HPDE6-E6E7 (cell line): ENCODE measurements at regions not wholly inside any gene's neighbourhood (a gene's known extent, or its start where the extent isn't known, plus 50 kb on each side); places are given as distances from the start of the nearest gene placed in this dataset.

Source experiments
- DNase-seq: peaks from one replicate; pipeline ENCODE4 v3.0.0; 2011; ENCODE audit warnings: missing footprints; ENCODE audit errors: extremely low spot score

DNA sequence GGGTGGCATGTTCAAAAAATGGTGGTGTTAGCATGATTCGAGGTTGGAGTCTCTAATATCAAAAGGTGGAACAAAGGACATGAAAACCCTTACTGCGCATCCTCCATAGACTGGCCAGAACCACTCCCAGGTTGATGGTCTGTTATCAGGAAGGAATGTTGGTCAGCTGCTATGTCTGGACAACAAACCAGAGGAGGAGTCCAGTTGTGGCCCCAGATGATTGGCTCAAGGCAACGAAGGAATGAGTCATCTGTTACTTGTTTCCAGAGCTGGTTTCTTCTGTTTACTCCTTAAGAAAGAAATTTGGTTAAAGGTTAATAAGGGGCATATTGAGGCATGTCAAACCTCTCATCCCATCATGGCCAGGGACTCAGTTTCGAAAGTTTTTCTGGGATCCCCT is 56.8 kb upstream of the GRIA4 start:
- DNase-seq = peak; percentile 1

- DNase-seq = no peak
These were observed 61.5 kb upstream of the GRIA4 start for GRCh38 chr11:105548359-105548758.

DNA sequence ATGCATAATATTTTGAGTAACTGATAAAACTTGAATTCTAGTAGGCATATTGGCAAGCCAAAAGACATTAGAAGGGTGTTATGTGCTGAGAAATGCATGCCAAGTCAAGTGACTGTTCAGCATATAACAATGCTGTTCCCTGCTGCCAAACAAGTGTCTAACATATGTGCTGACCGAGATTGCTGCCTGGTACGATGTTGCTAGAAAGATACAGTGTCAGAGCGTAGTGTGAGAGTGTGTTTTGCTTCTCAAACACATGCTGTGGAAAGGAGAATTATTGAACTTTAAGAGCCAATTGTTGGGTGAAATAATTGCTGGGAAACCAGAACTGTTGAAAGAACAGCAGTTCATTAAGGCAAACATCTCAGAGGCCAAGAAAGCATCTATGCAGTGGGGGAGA is 71.3 kb upstream of the GRIA4 start:
- DNase-seq = no peak

GRCh38 chr11:105537531-105537930 is 72.3 kb upstream of the GRIA4 start:
- DNase-seq = no peak

- no peak for DNase-seq
These were observed 85.6 kb upstream of the GRIA4 start for GRCh38 chr11:105524286-105524685.

- no peak for DNase-seq
These were observed 89.0 kb upstream of the GRIA4 start for GRCh38 chr11:105520706-105521345.

DNA sequence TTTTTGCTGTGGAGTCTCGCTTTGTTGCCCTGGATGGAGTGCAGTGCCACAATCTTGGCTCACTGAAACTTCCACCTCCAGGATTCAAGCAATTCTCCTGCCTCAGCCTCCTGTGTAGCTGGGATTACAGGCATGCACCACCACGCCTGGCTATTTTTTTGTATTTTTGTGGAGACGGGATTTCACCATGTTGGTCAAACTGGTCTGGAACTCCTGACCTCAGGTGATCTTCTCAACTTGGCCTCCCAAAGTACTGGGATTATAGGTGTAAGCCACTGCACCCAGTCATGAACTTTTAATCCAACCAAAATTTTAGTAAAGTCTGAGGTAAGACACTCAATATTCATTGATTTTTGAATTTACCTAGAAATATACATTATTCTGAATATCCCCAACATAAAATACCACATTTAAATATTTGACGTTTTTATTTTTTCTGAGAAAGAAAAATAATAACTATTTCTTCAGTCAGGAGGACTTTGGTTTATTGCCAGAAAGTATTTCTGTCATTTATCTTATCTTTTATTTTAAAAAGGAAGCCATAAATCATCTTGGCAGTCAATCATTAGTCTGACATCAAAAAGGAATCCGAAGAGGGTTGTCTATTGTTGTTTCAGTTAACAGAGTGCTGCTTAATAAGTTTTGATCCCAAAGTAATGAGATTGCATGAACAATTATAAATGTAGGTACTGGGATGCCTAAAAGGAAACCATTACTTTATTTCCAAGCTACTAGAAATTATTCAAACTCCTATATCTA is 102.2 kb upstream of the GRIA4 start:
- no peak for DNase-seq

DNA sequence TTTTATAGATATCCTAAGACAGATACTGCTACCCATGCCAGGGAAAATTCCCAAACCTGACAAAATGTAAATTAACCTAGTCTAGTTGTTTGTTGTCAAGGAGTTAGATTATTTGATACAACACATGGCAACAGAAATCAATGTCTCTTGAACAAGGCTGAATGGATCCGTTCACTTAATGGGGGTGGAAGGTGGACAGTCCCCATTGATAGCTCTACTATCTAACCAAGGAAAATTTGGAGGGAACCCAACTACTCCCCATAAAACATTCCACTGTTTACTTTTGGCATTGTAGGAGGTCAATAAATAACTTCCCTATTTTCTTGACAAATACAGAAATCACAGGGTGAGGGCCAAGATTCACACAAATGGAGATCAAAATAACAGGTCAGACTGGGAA is 117.9 kb upstream of the GRIA4 start:
- no peak for DNase-seq

DNA sequence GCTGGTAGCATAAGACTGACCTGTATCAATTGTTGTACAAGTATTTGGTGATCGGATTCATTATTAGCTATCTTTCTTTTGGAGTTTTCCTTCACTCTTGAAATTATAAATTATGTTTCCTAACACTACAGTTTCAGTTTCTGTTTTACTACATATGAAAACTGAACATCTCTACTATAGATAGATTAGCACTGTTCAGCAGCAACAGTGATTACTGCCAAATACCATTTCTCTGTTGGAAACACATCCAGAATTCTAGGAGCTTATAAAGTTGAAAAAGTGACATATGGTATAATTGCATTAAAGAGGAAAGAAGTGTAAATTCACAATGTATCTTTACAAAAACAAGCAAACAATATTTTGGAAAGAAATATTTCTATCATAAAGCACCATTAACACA is 118.5 kb upstream of the GRIA4 start:
- no peak for DNase-seq

DNA sequence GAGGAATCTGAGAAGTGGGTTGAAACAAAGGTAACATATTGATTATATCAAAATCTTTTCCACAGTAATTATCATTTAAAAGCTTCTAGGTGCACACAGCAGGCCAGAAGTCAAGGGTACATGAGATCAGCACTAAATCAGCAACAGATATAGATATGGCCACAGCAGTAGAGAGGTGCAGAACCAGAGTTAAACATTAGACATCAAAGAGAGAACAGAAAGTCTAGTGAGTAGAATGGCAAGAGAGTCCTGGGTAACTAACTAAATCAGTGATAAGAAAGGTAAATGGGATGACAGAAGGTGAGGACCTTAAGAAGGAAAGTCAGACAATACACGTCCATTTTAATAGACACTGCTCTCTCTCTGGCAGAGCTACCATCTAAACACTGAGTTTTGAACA is 119.5 kb upstream of the GRIA4 start:
- DNase-seq = no peak

GRCh38 chr11:105489446-105489845 is 120.4 kb upstream of the GRIA4 start:
- no peak for DNase-seq

DNA sequence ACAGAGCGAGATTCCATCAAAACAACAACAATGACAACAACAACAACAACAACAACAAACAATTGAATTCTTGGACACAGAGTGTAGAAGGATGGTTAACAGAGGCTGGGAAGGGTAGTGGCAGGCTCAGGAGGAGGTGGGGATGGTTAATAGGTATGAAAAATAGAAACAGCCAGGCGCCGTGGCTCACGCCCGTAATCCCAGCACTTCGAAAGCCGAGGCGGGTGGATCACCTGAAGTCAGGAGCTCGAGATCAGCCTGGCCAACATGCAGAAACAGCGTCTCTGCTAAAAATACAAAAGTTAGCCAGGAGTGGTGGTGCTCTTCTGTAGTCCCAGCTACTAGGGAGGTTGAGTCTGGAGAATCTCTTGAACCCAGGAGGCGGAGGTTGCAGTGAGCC is 122.9 kb upstream of the GRIA4 start:
- DNase-seq = no peak

DNA sequence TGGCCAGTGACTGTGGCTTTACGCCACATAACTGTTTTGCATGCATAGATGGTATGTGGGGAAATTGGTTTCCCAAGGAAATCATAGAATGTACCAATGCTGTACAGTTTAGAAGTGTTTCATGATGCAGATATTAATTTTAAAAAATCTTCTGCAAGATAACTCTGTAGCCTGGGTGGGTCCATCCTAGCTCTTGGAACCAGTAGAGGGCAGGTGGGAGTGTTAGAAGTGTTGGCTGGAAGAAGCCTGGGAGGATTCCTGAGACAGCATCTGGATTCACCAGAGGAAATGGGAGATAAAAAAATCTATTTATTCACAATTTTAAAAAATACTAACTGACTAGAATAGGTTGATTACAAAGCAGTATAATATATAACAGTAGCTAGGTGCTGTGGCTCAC is 139.9 kb upstream of the GRIA4 start:
- no peak for DNase-seq

DNA sequence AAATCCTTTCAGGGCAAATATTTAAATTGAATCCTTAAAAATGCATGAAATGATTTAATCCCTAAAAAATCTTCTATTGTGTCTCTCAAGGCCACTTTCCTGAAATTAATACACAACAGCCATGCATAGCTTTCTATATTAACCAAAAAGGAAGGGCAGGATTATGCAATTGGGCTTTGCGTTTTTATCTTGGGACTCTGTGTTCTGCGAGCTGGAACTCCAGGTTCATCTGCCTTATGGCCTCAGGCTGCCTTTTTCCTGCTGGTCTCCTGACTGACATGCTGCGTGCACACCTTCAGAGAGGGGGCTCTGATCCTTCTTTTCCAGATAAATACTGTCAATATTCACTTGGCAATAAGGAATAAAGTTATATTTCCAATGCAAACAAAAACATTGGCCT is 141.7 kb upstream of the GRIA4 start:
- no peak for DNase-seq

- peak; percentile 14 for DNase-seq
These were observed 143.2 kb upstream of the GRIA4 start for GRCh38 chr11:105466582-105467228.

DNA sequence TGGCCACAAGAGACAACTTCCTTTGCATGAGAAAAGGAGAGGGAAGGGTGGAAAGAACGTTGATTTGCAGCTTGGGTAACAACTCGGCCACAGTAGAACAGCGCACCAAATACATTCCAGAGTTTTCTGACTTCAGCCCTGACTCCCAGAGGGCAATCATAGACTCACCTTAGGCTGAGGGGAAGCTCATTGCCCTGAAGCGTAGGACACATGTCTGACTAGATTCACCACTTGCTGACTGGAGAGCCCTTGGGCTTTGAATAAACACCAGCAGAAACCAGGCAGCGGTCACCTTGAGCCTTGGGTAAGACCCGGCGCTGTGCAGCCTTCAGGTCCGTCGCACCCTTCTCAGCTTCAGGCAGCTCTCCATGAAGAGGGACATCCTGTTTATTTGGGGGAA is 151.8 kb upstream of the GRIA4 start:
- DNase-seq = no peak

DNA sequence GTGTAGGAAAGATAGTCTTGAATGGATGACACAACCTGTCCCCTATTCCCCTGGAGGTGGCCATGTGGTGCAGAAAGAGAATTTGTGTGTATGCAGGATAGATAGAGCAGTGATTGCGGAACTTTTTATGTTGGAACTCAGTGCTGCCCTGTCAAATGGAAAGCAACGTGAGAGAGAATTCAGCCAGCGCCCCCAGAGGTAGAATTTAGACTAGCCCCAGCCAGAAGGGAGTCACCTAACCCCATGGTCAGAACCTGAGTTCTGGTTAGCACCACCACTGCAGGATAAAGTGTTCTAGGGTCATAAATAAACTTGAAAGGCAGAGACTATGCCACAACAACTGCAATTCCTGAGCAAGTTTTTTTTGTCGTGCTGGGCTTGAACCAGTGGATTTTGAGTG is 152.9 kb upstream of the GRIA4 start:
- DNase-seq = no peak

DNA sequence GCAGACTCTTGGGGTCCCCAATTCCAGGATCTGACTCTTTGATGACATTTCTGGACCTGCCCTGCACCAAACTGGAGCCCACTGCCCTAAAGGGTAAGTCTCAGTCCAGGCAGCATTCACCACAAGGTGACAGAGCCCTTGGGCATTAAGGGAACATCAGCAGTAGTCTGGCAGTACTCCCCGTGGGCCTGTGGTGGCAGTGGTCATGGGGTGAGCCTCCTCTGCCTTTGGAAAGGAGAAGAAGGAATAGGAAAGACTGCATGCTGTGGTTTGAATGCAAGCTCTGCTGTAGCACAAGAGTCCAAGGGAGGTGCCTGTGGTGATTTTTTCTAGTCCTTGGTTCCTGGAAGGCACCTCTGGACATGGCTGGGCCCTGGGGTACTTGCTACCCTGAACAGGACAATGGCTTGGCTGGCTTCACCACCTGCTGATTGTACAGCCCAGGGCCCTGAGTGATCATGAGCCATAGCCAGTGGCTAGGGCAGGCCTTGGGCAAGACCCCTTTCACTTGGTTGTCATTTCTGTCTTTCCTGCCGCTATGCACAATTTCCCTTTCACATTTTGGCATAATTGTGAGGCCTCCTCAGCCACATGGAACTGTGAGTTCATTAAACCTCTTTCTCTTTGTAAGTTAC is 160.7 kb upstream of the GRIA4 start:
- no peak for DNase-seq

GRCh38 chr11:105448703-105449079 is 161.2 kb upstream of the GRIA4 start:
- DNase-seq = no peak

DNA sequence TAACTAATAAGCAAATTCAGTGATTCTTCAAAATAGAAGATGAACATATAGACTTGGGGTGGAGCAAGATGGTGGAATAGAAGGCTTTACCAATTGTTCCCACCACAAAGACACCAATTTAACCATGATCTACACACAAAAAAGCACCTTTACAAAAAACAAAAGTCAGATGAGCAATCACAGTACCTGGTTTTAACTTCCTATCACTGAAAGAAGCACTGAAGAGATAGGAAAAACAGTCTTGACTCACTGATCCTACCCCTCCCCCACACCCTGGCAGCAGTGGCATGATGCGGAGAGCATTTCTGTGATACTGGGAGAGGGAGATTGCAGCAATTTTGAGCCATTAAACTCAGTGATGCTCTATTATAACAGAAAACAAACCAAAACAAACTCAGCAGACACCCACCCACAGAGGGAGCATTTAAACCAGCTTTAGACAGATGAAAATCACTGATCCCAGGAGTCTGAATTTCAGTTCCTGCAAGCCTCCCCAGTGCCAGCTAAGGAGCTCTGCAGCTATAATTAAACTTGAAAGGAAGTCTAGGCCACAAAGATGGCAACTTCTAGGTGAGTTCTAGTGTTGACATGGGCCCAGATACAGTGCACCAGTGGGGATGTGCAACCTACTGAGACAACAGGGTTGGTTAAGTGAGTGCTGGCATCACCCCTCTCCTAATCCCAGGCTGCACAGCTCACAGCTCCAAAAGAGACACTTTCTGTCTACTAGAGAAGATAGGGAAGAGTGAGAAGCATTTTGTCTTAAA is 161.8 kb upstream of the GRIA4 start:
- no peak for DNase-seq

- no peak for DNase-seq
These were observed 166.2 kb upstream of the GRIA4 start for GRCh38 chr11:105443623-105444022.
